HUES48 (cell line): ENCODE measurements at regions not wholly inside any gene's neighbourhood (a gene's known extent, or its start where the extent isn't known, plus 50 kb on each side); places are given as distances from the start of the nearest gene placed in this dataset.
A peak's percentile ranks its signal among the peaks of the same experiment; 100 is the strongest.
"Not testable (repeated sequence)": the region's sequence is repeated elsewhere in the genome, so short reads cannot be mapped to it uniquely, and the experiment has no call there.

ENCODE experiments used
- H3K27ac ChIP-seq: one replicate; pipeline ENCODE4 v1.7.0; 2013; ENCODE audit warnings: low read depth, low read length, inconsistent platforms
- H3K27me3 ChIP-seq: 2 replicates; pipeline ENCODE4 v1.6.1; 2013; ENCODE audit warnings: mild to moderate bottlenecking, low read length; ENCODE audit not compliant: control insufficient read depth, insufficient read depth
- H3K36me3 ChIP-seq: 2 replicates; pipeline ENCODE4 v1.6.1; 2013; ENCODE audit warnings: low read length; ENCODE audit not compliant: control insufficient read depth, insufficient read depth
- H3K4me1 ChIP-seq: 2 replicates; pipeline ENCODE4 v1.6.1; 2013; ENCODE audit warnings: mild to moderate bottlenecking, low read length; ENCODE audit not compliant: control insufficient read depth, insufficient read depth
- H3K4me3 ChIP-seq: 2 replicates; pipeline ENCODE4 v1.5.1; 2013; ENCODE audit warnings: mild to moderate bottlenecking, low read depth, low read length
- H3K9ac ChIP-seq: 2 replicates; pipeline ENCODE4 v1.6.1; 2013; ENCODE audit warnings: mild to moderate bottlenecking, low read depth, low read length, moderate library complexity
- H3K9me3 ChIP-seq: 2 replicates; pipeline ENCODE4 v1.6.1; 2013; ENCODE audit warnings: low read length; ENCODE audit not compliant: control insufficient read depth, insufficient read depth

DNA sequence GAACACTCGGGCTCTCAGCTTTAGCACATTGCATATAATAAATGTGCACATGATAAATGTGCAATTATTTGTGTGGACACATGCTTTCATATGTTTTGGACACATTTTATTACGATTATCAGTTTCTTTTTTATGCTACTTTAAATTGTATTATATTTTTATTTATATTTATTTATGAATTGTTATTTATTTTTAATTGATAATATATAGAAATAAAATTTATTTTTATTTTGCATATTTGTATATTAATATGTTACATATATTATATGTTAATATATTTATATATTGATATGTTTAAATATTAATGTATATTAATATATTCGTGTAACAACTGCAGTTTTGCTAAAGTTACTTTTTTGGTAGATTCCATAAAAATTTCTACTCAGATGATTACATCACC is 454.8 kb upstream of the CDH10 start:
- Histone ChIP-seq H3K9ac (no peak overlapping the region), H3K9me3 (no peaks in the 10 kb centered on the region), H3K4me1 (no peaks in the 10 kb centered on the region), H3K27ac (no peak overlapping the region), H3K36me3 (no peaks in the 10 kb centered on the region), H3K27me3 (no peaks in the 10 kb centered on the region), H3K4me3 (no peak overlapping the region)

- no peaks in the 10 kb centered on the region for H3K36me3 ChIP-seq
- H3K9ac ChIP-seq, result no peak overlapping the region
- H3K9me3 ChIP-seq, result no peaks in the 10 kb centered on the region
- no peaks in the 10 kb centered on the region for H3K27me3 ChIP-seq
- H3K4me3 ChIP-seq, result no peak overlapping the region
- H3K27ac ChIP-seq, result no peak overlapping the region
- no peaks in the 10 kb centered on the region for H3K4me1 ChIP-seq
These were observed 450.5 kb upstream of the CDH10 start for GRCh38 chr5:25095261-25095660.

GRCh38 chr5:25094219-25094618 is 449.4 kb upstream of the CDH10 start:
- Histone ChIP-seq H3K4me1 (no peaks in the 10 kb centered on the region), H3K36me3 (no peaks in the 10 kb centered on the region), H3K27me3 (no peaks in the 10 kb centered on the region), H3K27ac (no peak overlapping the region), H3K4me3 (no peak overlapping the region), H3K9me3 (no peaks in the 10 kb centered on the region), H3K9ac (no peak overlapping the region)

GRCh38 chr5:25091921-25092320 is 447.1 kb upstream of the CDH10 start:
- Histone ChIP-seq H3K9ac (no peak overlapping the region), H3K27me3 (no peaks in the 10 kb centered on the region), H3K4me3 (no peak overlapping the region), H3K9me3 (no peaks in the 10 kb centered on the region), H3K27ac (no peak overlapping the region), H3K4me1 (no peaks in the 10 kb centered on the region), H3K36me3 (no peaks in the 10 kb centered on the region)

DNA sequence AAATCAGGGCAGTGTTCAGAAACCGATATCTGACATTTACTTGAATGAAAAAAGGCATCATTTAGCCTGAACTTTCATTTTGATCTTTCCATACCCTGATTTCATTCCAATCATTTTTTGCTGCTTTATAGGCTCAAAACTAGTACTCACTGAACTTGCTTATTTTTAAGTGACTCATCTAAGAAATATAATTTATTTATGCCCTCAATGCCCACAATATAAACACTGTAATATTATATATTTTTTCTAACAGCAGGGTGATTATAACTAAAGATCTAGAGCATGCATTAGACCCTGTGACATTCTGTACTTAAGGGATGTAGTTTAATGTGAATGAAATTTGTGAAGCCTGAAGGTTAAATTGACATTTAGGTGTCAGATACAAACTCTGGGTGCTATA is 446.1 kb upstream of the CDH10 start:
- no peak overlapping the region for H3K27ac ChIP-seq
- no peaks in the 10 kb centered on the region for H3K36me3 ChIP-seq
- no peaks in the 10 kb centered on the region for H3K4me1 ChIP-seq
- no peak overlapping the region for H3K9ac ChIP-seq
- no peaks in the 10 kb centered on the region for H3K9me3 ChIP-seq
- no peaks in the 10 kb centered on the region for H3K27me3 ChIP-seq
- no peak overlapping the region for H3K4me3 ChIP-seq

DNA sequence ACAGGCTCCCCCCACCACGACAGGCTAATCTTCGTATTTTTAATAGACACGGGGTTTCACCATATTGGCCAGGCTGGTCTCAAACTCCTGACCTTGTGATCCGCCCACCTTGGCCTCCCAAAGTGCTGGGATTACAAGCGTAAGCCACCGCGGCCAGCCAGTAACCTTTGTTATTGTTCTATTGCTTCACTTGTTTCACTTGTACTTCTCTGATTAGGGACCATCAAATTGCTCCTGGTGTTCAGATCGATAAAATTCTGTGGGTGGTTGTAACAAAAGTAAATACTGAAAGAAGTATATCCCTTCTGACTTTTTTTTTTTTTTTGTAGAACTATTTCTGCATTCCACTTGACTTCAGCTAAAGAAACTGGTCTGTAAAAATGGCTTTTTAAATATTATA is 445.5 kb upstream of the CDH10 start:
- H3K36me3 ChIP-seq, result no peaks in the 10 kb centered on the region
- H3K27me3 ChIP-seq, result no peaks in the 10 kb centered on the region
- H3K4me3 ChIP-seq, result no peak overlapping the region
- H3K27ac ChIP-seq, result no peak overlapping the region
- H3K9me3 ChIP-seq, result no peaks in the 10 kb centered on the region
- H3K9ac ChIP-seq, result no peak overlapping the region
- no peaks in the 10 kb centered on the region for H3K4me1 ChIP-seq

- H3K4me1 ChIP-seq, H3K9ac ChIP-seq, H3K9me3 ChIP-seq, H3K36me3 ChIP-seq, H3K27me3 ChIP-seq, H3K27ac ChIP-seq, H3K4me3 ChIP-seq: not testable (repeated sequence)
These were observed 443.9 kb upstream of the CDH10 start for GRCh38 chr5:25088689-25089088.

GRCh38 chr5:25083261-25083660 is 438.5 kb upstream of the CDH10 start:
- not testable (repeated sequence) for H3K9me3 ChIP-seq, H3K9ac ChIP-seq
- peak overlapping the region; percentile 40; the same call in 1 of the 2 replicates for H3K4me3 ChIP-seq

DNA sequence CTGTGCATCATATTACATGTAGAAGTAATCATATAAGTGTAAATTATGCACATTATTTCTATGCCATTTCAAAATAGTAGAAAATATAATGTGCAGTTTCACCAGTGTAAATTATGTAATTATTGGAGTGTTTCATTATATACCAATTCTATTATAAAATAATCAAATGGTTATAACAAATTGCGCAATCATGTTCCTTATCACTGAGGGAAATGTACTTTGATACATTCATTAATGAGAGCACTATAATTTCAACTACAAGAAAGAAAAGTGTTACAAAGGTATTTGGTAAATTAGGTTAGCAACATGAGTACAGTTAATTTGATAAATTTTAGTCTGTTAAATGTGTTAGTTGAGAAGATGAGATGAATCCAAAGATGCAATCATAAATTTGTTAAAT is 421.5 kb upstream of the CDH10 start:
- H3K27me3 ChIP-seq, result no peaks in the 10 kb centered on the region
- no peaks in the 10 kb centered on the region for H3K36me3 ChIP-seq
- no peaks in the 10 kb centered on the region for H3K9me3 ChIP-seq
- H3K9ac ChIP-seq, result no peak overlapping the region
- H3K4me1 ChIP-seq, result no peaks in the 10 kb centered on the region
- no peak overlapping the region for H3K27ac ChIP-seq
- H3K4me3 ChIP-seq, result no peak overlapping the region

More at GRCh38 chr5:25083261-25083660, 438.5 kb upstream of the CDH10 start:
- H3K36me3 ChIP-seq, H3K27me3 ChIP-seq, H3K27ac ChIP-seq, H3K4me1 ChIP-seq: not testable (repeated sequence)

DNA sequence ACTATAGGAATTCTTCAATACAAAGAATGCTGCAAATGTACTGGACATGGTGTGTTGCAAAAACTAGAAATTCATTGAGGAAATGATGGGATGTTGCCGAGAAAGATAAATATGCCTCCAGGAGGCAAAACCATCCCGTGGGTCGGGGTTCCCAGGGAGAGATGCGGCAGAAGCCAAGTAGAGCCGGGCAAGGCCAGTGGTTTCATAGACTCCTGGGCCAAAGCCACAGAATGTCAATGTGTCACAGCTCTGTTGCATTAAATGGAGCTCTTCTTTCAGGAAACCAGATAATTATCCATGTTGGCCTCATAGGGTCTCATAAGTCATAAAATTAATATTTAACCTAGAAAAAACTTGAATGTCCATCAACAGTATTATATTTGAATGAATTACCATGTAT is 419.5 kb upstream of the CDH10 start:
- no peak overlapping the region for H3K27ac ChIP-seq
- no peaks in the 10 kb centered on the region for H3K27me3 ChIP-seq
- H3K9me3 ChIP-seq, result no peaks in the 10 kb centered on the region
- H3K36me3 ChIP-seq, result no peaks in the 10 kb centered on the region
- no peaks in the 10 kb centered on the region for H3K4me1 ChIP-seq
- H3K4me3 ChIP-seq, result no peak overlapping the region
- no peak overlapping the region for H3K9ac ChIP-seq

- Histone ChIP-seq H3K27ac (no peak overlapping the region), H3K4me1 (no peaks in the 10 kb centered on the region; the same call in 1 of the 2 replicates), H3K27me3 (no peaks in the 10 kb centered on the region), H3K36me3 (no peaks in the 10 kb centered on the region), H3K9me3 (no peaks in the 10 kb centered on the region), H3K9ac (no peak overlapping the region), H3K4me3 (no peak overlapping the region)
These were observed 415.8 kb upstream of the CDH10 start for GRCh38 chr5:25060575-25060974.

- no peaks in the 10 kb centered on the region for H3K27me3 ChIP-seq
- no peak overlapping the region for H3K4me3 ChIP-seq
- H3K9ac ChIP-seq, result no peak overlapping the region
- H3K27ac ChIP-seq, result no peak overlapping the region
- no peaks in the 10 kb centered on the region for H3K36me3 ChIP-seq
- no peaks in the 10 kb centered on the region; the same call in 1 of the 2 replicates for H3K4me1 ChIP-seq
- no peaks in the 10 kb centered on the region for H3K9me3 ChIP-seq
These were observed 412.1 kb upstream of the CDH10 start for GRCh38 chr5:25056836-25057235.
